Hindlimb muscle (tissue), 1 donor: ENCODE measurements at regions not wholly inside any gene's neighbourhood (a gene's known extent, or its start where the extent isn't known, plus 50 kb on each side); places are given as distances from the start of the nearest gene placed in this dataset.
"Not testable (repeated sequence)": the region's sequence is repeated elsewhere in the genome, so short reads cannot be mapped to it uniquely, and the experiment has no call there.

Experiments
- DNase-seq: peaks from one replicate; pipeline ENCODE4 v3.0.0-alpha.2; 2013

DNA sequence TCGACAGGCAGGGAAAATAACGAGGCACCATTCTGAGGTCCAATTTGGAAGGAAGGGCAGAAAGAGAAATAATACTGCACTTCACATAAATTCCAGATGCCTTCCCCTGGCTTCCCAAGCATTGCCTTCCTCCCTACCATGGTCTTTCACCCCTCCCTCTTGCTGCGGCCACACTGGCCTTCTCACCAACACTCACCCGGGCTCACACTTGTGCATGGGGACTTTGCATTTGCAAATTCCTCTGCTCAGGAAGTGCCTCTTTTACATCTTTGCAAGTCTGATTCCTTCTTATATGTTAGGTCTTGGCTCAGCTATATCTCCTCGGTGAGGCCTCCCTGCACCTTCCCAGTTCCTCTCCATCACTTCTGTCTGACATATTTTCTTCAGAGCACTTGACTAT is 199.4 kb downstream of the CHIC2 start:
- DNase-seq = no peak

DNA sequence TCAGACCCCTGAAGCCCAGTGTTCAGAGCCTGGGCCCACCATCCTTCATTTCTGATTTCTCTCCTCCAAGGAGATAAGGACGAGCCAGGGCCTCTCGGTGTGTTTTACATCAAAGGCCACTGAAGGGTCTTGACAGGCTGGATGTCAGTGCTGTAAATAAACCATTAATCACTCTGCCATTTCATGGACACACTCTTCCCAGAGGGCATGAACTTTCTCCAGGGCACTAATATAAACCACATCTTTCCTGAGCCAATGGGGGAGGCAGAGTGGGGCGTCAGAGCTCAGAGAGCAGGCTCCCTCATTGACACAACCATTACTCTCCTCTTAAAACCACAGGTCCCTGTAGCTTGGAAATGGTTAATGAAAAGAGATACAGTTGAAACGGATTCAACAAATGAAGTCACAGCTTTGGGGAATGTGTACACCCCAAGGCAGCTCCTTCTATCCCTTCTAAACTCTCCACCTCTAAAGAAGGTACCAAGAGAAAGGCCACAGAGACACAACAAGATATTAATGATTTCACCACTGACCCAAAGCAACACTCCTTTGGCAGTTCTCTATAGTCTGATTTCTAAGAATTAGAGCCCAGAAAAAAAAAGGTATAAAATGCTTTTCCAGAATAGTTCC is 200.6 kb downstream of the CHIC2 start:
- DNase-seq = peak; percentile 61

DNA sequence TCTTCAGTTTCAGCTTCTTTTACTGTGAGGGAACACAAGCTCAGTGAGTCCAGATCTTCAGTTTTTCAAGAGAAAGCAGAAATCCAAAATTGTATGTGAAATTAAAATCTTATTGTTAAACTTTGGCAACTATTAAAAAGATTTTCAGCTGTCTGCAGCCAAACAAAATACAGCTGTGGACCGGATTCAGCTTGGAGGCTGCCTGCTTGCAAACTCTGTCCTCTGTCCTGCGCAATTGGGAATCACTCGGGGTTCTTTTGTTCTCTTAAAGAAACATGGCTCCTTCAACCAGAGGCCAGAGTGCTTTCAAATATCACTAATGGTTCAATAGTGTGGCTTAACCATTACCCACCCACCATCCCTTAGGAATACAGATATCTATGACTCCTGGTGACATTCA is 201.2 kb downstream of the CHIC2 start:
- peak; percentile 84 for DNase-seq

DNA sequence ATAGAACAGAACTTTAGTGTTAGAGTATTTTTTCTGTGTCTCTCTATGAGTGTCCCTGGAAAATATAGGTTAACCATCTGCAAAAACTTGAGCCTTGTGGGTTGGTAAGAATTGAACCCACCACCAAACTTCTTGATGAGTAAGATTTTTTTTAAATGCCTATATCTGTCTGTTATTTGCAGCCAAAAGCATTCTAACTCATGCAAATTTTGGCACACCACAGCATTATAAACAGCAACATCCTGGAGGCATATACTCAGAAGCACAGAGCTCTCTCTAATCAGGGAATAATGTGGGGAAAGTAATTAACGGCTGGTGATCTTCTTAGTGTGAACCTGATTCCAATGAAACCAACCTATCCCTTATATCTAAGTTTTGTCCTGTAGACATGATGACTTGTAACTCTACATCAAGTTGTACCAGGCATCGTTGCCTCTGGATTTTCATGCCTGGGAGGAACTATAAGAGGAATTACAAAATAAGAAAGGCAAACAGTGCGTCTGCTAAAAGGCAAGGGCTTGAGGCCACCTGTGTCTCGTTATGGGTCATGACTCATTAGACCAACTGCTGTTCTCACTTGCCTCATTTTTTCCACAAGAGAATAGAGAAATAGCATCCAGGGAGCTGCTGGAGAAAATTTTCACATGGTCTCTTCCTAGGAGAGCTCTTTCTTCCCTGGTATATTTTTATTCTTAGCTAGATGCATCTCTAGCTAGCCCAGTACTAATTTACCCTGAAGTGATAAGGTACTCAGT is 202.4 kb downstream of the CHIC2 start:
- no peak for DNase-seq

DNA sequence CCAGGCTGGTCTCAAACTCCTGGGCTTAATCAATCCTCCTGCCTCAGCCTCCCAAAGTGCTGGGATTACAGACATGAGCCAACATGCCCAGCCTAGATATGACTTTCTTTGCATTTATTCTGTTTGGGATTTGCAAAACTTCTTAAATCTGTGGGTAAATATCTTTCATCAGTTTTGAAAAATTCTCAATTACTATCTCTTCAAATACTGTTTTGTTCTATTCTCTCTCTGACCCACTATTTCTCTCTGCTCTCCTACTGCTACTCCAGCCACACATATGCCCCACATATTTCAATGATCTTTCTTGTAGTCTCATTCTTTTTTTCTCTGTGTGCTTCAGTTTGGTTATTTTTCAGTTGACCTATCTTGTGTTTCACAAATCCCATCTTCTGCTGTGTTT is 205.1 kb downstream of the CHIC2 start:
- DNase-seq = no peak

DNA sequence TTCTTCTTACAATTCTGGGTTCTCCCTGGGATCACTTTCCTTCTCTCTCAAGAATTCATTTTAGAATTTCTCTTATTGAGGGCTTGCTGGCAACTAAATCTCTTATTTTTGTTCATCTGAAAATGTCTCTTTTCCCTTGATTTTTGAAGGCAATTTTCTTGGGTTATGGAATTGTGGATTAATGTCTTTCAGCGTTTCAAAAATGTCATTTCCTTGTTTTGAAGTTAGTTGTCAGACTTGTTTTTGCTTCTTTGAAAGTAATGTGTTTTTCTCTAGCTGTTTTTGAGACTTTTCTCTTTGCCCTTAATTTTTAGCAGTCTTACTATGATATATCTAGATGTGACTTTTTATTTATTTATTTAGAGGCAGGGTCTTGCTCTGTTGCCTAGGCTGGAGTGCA is 205.7 kb downstream of the CHIC2 start:
- DNase-seq = no peak

DNA sequence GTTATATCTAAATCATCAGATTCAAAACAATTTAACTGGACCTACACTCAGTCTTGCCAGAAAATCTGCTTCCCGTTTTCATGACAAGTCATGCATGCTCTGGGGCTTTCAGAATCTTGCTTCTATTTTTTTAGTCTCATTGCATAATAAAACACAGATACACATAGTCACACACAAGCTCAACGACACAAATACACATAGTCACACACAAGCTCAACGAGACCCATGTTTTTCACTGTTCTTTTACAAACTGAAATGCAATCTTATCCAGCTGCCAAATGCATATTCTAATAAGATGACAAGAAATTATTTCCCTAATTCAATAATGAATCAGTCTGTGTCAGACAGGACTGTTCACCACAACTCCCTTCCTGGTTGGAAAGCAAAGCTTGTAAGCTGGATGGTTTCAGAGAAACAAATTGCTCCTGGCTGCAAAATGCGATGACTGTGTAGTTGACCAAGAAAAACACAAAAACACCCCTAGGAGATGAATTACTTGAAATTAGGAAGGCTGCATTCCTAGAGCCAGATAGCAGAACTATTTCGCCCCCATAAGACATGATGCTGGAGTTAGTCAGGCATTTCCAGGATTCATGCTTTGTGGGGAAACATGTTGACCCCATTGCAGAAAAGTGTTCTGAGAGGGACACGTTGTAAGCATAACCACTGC is 208.7 kb downstream of the CHIC2 start:
- DNase-seq = no peak

DNA sequence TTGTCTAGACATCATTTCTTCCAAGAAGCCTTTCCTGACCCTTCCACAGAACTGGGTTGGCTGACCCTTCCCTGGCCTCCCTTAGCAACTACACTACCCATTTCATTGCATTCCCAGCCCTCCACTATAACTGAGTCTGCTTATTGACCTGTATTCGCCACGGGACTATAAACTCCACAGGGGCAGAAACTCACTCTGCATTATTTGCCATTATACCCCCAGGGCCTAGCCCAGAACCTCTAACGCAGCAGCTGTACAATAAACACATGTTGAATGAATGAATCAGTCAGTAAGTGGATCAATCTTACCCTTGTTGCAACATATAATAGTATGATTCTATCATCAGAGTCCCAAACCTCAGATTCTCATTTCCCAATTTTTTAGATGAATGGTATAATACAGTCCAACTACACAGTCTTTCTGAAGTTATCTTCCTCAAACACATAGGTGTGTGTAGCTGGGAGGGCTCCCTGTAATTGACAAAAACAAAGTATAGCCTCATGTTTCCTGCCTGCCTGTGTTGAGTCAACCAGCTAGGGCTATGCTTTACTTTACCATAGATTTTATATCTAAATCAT is 209.3 kb downstream of the CHIC2 start:
- no peak for DNase-seq

DNA sequence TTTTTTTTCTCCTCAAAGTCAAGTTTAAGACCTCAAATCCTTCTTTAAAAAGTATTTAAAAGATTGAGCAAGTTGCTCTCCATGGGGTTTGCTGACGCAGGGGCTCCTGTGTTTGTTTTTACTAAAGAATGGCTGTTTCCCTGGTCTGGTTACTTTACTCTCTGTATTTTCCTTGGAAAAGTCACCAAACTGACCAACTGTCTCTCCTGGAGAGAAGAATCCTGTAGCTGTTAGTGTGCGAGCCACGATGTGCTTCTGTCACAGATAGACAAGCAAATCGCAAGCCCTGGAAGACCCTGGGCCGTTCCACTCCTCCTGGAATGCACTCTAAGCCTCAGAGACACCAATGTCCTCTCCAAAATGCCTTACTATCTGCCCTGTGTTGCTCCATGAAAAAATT is 212.1 kb downstream of the CHIC2 start:
- no peak for DNase-seq

DNA sequence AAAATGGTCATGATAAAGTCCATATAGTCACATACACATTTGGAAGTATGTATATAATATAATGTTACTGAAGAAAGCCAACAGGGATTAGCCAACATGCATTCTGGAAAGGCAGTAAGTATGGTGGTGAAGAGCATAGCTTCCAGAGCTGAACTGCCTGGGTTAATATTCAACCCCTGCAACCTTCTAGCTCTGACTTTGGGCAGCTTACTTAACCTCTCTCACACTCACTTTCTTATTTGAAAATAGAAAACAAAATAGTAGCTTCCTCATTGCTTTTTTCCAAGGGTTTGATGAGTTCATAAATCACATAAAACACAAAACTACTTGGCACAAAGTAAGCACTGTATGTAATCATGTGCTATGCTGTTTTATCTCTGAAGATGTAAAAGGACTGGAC is 216.4 kb downstream of the CHIC2 start:
- DNase-seq = no peak

DNA sequence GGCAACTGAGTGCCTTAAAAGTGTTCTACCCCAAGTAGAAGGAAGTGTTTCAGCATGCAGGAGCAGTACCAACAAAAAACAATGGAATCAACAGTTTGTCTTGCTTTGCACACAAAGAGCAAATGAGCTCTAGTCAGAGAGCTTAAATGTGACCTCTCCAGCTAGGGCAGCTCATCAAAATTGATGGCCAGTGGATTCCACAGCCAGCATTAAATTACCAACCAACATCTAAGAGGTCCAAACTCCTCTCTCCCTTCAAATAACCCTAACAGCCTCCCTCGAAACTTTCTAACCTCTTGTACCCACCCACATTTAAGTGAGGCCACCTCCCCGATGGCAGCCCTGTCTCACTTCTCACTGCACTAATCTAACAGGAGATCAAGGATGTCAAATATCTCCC is 219.9 kb downstream of the CHIC2 start:
- DNase-seq = no peak

DNA sequence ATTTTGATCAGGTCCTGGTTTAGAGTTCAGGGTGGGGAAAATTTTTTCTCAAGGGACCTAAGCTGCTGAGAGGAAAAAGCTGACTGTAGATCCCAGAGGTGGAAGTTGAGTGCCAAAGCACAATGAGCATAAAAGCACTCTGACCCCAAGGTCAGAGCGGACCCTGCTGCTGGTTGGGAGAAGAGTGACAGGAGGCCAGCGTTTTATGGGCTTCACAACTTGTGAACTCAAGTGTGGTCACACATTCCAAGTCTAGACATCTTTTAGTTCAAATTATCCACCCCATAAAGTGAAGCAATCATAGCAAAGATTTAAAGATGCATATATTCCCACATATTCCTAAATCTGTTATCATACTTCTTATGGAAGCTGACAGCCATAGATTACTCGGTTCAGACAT is 220.3 kb downstream of the CHIC2 start:
- no peak for DNase-seq

DNA sequence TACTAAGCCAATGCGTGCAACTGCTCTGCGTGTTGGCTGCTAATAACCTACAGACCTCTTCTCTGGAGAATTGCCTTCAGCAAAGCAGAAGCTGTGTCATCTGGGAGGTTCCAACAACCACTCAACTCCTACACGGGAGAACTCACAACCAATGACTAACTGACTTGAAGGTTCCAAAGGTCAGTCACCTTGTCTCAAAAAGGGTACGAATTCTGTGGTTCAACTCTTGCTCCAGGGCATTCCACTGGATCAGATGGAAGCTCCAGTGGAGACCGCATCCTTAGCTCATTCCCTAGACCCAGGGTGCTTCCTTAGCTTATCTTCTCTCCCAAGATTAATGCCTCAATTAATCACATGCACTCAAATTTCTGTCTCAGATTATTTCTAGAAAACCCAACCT is 222.7 kb downstream of the CHIC2 start:
- DNase-seq = no peak

DNA sequence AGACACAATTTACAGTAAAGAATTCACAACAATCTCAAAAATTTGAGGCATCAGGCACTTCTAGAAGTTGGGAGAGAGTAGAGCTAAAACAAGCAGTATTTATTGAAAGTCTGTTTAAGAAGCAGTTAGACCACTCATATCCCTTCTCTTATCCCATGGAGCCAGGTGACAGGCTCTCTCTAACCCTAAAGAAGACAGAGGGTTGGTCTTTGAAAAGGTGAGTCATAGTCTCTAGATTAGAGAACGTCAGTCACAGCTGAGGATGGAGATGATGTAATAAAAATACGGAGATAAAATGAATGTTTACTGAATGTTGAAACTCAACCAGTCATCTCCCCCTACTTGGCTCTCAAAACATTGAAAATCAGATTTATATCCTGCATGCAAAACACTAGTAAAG is 223.8 kb downstream of the CHIC2 start:
- no peak for DNase-seq

DNA sequence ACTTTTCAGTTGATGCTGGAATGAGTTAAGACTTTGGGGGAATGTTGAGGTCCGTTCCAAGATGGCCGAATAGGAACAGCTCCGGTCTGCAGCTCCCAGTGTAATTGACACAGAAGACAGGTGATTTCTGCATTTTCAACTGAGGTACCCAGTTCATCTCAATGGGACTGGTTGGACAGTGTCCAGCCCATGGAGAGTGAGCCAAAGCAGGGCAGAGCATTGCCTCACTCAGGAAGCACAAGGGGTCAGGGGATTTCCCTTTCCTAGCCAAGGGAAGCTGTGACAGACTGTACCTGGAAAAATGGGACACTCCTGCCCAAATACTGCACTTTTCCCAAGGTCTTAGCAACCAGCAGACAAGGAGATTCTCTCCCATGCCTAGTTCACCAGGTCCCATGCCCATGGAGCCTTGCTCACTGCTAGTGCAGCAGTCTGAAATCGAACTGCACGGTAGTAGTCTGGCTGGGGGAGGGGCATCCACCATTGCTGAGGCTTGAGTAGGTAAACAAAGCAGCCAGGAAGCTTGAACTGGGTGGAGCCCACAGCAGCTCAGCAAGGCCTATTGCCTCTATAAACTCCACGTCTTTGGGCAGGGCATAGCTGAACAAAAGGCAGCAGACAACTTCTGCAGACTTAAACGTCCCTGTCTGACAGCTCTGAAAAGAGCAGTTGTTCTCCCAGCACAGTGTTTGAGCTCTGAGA is 231.0 kb downstream of the CHIC2 start:
- not testable (repeated sequence) for DNase-seq

DNA sequence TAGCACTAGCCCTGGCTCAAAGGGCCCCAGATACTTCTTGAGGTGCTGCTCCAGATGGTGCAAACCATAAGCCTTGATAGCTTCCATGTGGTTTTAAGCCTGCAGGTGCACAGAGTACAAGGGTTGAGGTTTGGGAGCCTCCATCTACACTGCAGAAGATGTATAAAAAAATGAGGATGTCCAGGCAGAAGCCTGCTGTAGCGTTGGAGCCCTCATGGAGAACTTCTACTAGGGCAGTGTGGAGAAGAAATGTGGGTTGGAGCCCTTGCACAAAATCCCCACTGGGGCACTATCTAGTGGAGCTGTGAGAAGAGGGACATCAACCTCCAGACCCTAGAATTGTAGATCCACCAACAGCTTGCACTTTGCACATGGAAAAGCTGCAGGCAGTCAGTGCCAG is 231.9 kb downstream of the CHIC2 start:
- DNase-seq = no peak

DNA sequence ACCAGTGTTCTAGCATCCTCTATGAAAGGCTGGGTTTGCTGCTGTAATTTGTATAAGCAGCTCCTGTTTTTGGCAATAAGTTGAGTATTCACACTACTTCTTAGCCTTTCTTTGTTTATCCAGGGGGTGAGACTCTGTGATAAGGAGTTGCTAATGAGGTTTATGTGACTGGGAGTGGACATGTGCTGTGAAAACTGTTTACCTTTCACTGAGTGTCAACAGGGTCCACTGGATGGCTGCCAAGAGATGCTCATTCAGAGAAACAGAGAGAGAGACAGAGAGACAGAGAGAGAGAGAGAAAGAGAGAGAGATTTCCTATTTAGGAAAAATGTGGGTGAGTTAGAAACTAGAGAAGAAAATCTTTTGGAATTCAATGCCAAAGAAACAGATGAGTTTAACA is 233.9 kb downstream of the CHIC2 start:
- no peak for DNase-seq

DNA sequence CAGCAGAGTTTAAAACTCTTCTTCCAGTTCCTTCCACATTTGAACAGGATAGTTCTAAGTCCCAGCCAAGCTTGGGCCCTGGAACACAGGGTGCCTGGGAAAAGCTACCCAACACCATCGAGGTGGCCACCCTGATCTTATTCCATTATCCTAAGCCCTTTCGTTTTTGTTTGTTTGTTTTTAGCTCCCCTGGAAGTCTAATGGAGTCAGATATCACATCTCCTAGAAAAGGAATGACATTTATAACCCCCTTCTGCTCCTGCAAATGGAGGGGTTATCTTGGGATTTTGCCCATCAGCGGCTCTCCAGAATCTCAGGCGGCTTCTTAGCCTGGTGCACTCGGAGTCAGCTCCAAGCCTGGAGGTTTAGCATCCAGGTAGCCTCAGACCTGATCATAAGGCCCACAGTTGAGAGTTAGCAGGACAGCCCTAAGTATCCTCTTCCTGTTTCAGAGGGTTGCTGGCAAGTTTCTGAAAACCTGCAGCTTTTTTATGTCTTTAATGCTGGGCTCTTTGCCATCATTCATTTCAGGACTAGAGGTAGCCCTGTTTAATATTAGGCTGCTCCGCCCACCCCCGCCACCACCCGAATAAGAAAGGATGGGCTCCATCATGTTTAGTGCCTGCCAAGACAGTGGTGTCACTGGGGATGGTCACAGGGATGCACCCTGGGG is 230.0 kb upstream of the LNX1 start:
- DNase-seq = no peak

DNA sequence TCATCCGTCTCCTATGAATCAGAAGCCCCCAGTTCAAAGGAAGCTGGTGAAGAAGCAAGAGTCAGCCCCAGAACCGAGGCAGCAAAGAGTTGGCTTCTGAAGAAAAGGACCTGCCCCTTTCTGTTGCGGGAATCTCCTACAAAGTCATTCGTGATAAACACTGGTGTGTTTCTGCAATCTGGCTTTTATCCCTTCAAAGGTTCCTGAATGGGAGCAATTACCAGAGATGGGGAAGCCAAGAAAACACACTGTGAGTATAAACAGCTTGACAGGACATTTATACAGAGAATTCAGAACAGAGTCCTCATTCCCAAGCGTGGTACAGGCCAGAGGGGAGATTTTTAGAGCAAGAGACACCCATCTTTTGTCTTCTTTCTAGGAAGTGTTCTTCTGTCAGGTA is 226.8 kb upstream of the LNX1 start:
- DNase-seq = no peak

DNA sequence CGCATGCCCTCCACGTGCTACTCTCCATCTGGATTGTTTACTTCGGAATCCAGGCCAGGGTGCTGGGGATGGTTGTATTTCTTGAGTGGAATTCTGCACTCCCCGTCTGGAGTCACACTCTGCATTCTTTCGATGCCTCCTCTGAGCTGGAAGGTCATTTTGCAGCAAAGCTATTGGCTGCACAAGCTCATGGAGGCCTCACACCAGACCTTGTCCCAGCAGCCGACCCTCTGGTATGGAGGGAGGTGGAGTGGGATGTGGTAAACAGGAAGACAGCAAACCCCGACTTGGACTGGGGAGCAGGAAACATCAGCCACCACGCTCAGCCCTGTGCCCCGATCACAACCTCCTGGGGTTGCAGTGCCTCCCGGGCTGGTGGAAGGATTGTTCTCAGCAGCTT is 225.3 kb upstream of the LNX1 start:
- DNase-seq = no peak

DNA sequence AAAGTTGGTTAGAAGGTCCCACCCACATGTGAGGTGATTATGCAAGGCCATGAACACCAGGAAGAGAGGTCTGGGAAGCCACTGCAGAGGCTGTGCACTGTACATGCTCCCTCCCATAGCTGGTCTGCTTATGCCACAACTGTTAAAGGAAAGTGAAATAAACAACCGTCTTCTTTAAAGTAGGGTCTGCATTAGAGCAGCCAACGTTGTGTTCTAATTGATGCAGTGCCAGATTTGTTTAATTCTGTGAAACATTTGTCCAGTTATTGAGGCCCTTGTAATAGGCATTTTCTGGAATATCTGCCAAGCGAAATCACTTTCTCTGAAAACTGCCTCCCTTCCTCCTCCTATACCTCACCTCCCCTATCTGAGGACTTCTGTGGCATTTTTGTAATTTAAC is 224.0 kb upstream of the LNX1 start:
- no peak for DNase-seq

DNA sequence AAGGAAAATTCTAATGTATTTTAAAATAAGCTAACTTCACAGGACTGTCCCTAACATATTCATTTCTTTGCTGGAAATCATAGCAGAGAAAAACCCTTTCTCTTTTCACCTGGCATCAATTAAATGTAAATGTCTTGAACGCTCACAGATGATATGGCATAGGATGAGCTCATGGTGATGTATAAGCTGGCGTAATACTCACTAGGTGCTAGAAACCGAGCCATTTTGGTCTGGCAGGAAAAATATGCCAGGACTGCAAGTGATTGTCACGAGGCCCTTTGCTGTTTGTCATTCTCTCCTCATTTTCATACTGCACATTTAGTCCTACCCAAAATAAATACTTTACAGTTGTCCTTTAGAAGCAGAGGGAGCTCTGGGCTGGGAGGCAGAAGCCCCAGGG is 222.7 kb upstream of the LNX1 start:
- no peak for DNase-seq

DNA sequence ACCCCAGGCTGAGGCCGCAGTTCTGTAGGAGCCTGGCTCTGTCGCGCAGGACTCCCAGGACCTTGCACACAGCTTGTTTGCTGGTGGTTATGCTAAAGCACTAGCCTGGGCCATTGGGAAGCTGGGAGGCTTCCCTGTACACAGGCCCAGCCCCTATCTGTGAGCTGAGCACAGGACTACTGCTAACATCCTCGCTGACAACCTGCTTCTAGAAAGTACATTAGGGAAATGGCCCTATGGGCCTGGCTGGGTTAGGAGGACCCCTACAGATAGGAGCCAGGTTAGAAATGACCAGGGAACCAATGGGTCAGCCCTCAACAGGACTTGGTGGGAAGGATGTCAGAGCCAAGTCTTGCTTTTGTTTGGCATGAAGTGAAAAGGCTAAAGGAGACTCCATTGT is 219.4 kb upstream of the LNX1 start:
- no peak for DNase-seq
